Stomach (tissue), 8 donors: ENCODE measurements at regions not wholly inside any gene's neighbourhood (a gene's known extent, or its start where the extent isn't known, plus 50 kb on each side); places are given as distances from the start of the nearest gene placed in this dataset.
"Not testable (repeated sequence)": the region's sequence is repeated elsewhere in the genome, so short reads cannot be mapped to it uniquely, and the experiment has no call there.

Source experiments
- DNase-seq, 2 donors: peaks; one replicate each; pipeline versions ENCODE4 v3.0.0 to v3.0.0-alpha.2; 2013 to 2019
- H3K27ac ChIP-seq, 5 donors: fragments of 200-600 bp in 4 of 5; sonication (generic) in 4 of 5; one replicate each; pipeline ENCODE4 v1.5.1; 2013 to 2019; ENCODE audit warnings: mild to moderate bottlenecking in 1 of 5, moderate library complexity in 1 of 5
- H3K27me3 ChIP-seq, 3 donors: fragments of 200-600 bp; sonication (generic); one replicate each; pipeline ENCODE4 v1.5.1; 2017 to 2019; ENCODE audit warnings: mixed run types in 1 of 3
- H3K36me3 ChIP-seq, 4 donors: fragments of 200-600 bp; sonication (generic); 1 replicate in 3 of 4; 2 replicates in 1 of 4; pipeline ENCODE4 v1.5.1; 2016 to 2019
- H3K4me1 ChIP-seq, 4 donors: fragments of 200-600 bp; sonication (generic); one replicate each; pipeline ENCODE4 v1.5.1; 2016 to 2019
- H3K4me3 ChIP-seq, 4 donors: fragments of 200-600 bp; sonication (generic) in 3 of 4; one replicate each; pipeline ENCODE4 v1.5.1; 2016 to 2019; ENCODE audit warnings: mild to moderate bottlenecking in 1 of 4
- H3K9me3 ChIP-seq, 4 donors: fragments of 200-600 bp; sonication (generic); one replicate each; pipeline ENCODE4 v1.5.1; 2016 to 2019
- CTCF ChIP-seq, 7 experiments: fragments of 450-650 bp in 4 of 7; fragments of 200-600 bp in 3 of 7; sonication (generic) in 3 of 7; IDR thresholded peaks; one replicate each; pipeline ENCODE4 v1.5.1; 2016 to 2019; ENCODE audit warnings: antibody characterized with exemption in 7 of 7, control low read depth in 2 of 7, mild to moderate bottlenecking in 1 of 7
- EP300 ChIP-seq: sonication (generic); formaldehyde crosslinking; IDR thresholded peaks from one replicate; pipeline ENCODE4 v1.6.1; 2017; ENCODE audit warnings: antibody characterized with exemption
- POLR2A ChIP-seq, 4 donors: fragments of 450-650 bp; IDR thresholded peaks; one replicate each; pipeline ENCODE4 v1.6.1; 2016; ENCODE audit warnings: antibody characterized with exemption in 4 of 4, control low read depth in 2 of 4, mild to moderate bottlenecking in 1 of 4, moderate library complexity in 1 of 4
- POLR2AphosphoS5 ChIP-seq, 3 donors: sonication (generic); formaldehyde crosslinking; IDR thresholded peaks; one replicate each; pipeline ENCODE4 v1.6.1; 2016; ENCODE audit warnings: antibody characterized with exemption in 3 of 3
- WGBS, 5 donors: extraction: QIAGEN DNeasy Blood & Tissue Kit in 3 of 5; methylation state at CpG; one replicate each; pipeline versions ENCODE4 v1.1.5 to v1.1.7; 2013 to 2018; 5-methylcytosine and 5-hydroxymethylcytosine counted together
- intact Hi-C: fragments of 100-400 bp; cut with DNase I; formaldehyde crosslinking; loops from one replicate; pipeline ENCODE4 v1.15.1; 2023; ENCODE audit warnings: low total_unique reads
- donor health status: healthy with polysubstance abuse.
- donor health status: Bipolar disorder and iron deficiency.
- donor health status: healthy.

GRCh38 chr10:124243702-124244121 is 150.3 kb upstream of the CHST15 start:
- Histone ChIP-seq H3K36me3 (no peaks in the 10 kb centered on the region), H3K27ac (no peak overlapping the region), H3K4me1 (no peaks in the 10 kb centered on the region), H3K9me3 (peaks cover 0 to 7% (median 0%) of the 10 kb centered on the region in 4 donors), H3K27me3 (peaks cover 0 to 6% (median 0%) of the 10 kb centered on the region in 3 donors), H3K4me3 (no peak overlapping the region)
- 58 to 84% (median 62%) methylated on average over 12 of the region's 12 CpGs for WGBS, 5 donors
- TF ChIP-seq POLR2A (IDR thresholded peaks at IDR 0.05) (no peak), CTCF (IDR thresholded peaks at IDR 0.05) (no peak), POLR2AphosphoS5 (IDR thresholded peaks at IDR 0.05) (no peak), EP300 (no peak)
- intact Hi-C loops: no loop called here
- peak in 1 of 2 donors; percentile 24 for DNase-seq

GRCh38 chr10:124242791-124243190 is 149.4 kb upstream of the CHST15 start:
- Histone ChIP-seq H3K4me3 (no peak overlapping the region), H3K27ac (no peak overlapping the region), H3K27me3 (peaks cover 0 to 6% (median 0%) of the 10 kb centered on the region in 3 donors), H3K9me3 (peaks cover 0 to 7% (median 0%) of the 10 kb centered on the region in 4 donors), H3K36me3 (no peaks in the 10 kb centered on the region), H3K4me1 (no peaks in the 10 kb centered on the region)
- DNase-seq: peak in 1 of 2 donors; percentile 7
- TF ChIP-seq POLR2AphosphoS5 (IDR thresholded peaks at IDR 0.05) (no peak), POLR2A (IDR thresholded peaks at IDR 0.05) (no peak), CTCF (IDR thresholded peaks at IDR 0.05) (no peak), EP300 (no peak)
- 88 to 93% (median 90%) methylated on average over 8 of the region's 8 CpGs for WGBS, 5 donors
- intact Hi-C loops: no loop called here

GRCh38 chr10:124242365-124242764 is 149.0 kb upstream of the CHST15 start:
- peak in 1 of 2 donors; percentile 9 for DNase-seq
- Histone ChIP-seq H3K27ac (no peak overlapping the region), H3K4me1 (no peaks in the 10 kb centered on the region), H3K36me3 (no peaks in the 10 kb centered on the region), H3K9me3 (peaks cover 0 to 7% (median 0%) of the 10 kb centered on the region in 4 donors), H3K4me3 (no peak overlapping the region), H3K27me3 (peaks cover 0 to 6% (median 0%) of the 10 kb centered on the region in 3 donors)
- intact Hi-C loops: no loop called here
- TF ChIP-seq CTCF (IDR thresholded peaks at IDR 0.05) (no peak), POLR2A (IDR thresholded peaks at IDR 0.05) (no peak), POLR2AphosphoS5 (IDR thresholded peaks at IDR 0.05) (no peak), EP300 (no peak)
- 80 to 90% (median 86%) methylated on average over 7 of the region's 7 CpGs for WGBS, 5 donors

GRCh38 chr10:124241510-124241909 is 148.1 kb upstream of the CHST15 start:
- WGBS, 5 donors: 90 to 96% (median 94%) methylated on average over 5 of the region's 5 CpGs
- not testable (repeated sequence) for H3K36me3 ChIP-seq

GRCh38 chr10:124240839-124241291 is 147.5 kb upstream of the CHST15 start:
- no peaks in the 10 kb centered on the region for H3K4me1 ChIP-seq
- H3K27me3 ChIP-seq: peaks cover 0 to 6% (median 0%) of the 10 kb centered on the region in 3 donors
- peak in 1 of 2 donors; percentile 16 for DNase-seq
- TF ChIP-seq POLR2AphosphoS5 (IDR thresholded peaks at IDR 0.05): no peak
- no peak for TF ChIP-seq POLR2A (IDR thresholded peaks at IDR 0.05)
- no peak for TF ChIP-seq EP300
- no peak for TF ChIP-seq CTCF (IDR thresholded peaks at IDR 0.05)
- H3K4me3 ChIP-seq: no peak overlapping the region
- intact Hi-C loops: no loop called here
- peak overlapping the region in 1 of 5 donors; percentile 34 for H3K27ac ChIP-seq
- peaks cover 0 to 10% (median 0%) of the 10 kb centered on the region in 4 donors for H3K9me3 ChIP-seq
- H3K36me3 ChIP-seq: no peaks in the 10 kb centered on the region
- 53 to 78% (median 65%) methylated on average over 17 of the region's 17 CpGs for WGBS, 5 donors

More at GRCh38 chr10:124241510-124241909, 148.1 kb upstream of the CHST15 start:
- DNase-seq, H3K27me3 ChIP-seq, H3K4me3 ChIP-seq, H3K4me1 ChIP-seq, H3K27ac ChIP-seq, intact Hi-C loops, H3K9me3 ChIP-seq: not testable (repeated sequence)
